ENCODE measurements at regions not wholly inside any gene's neighbourhood (a gene's known extent, or its start where the extent isn't known, plus 50 kb on each side); places are given as distances from the start of the nearest gene placed in this dataset.
"Not testable (repeated sequence)": the region's sequence is repeated elsewhere in the genome, so short reads cannot be mapped to it uniquely, and the experiment has no call there.

- ChIA-PET CTCF (ENCODE audit: partially characterized antibody) (interaction anchor here (1.5 to 3.2 kb wide), 4 partner anchors 8 to 149 kb away, joined by 5 to 38 read pairs (median 10); no protein-coding TSS in a partner anchor), POLR2A (ENCODE audit: partially characterized antibody) (interaction anchor here (1.2 to 1.6 kb wide), 3 partner anchors 9 to 11 kb away, joined by 3 to 8 read pairs (median 4); no protein-coding TSS in a partner anchor)
- not testable (repeated sequence) for FAIRE-seq; H2BK15ac ChIP-seq (ENCODE audit: low read length); H3K23me2 ChIP-seq (ENCODE audit: low read depth, low read length); H3K27ac ChIP-seq (ENCODE audit: low read depth, low read length); H3K4ac ChIP-seq (replicated peaks; ENCODE audit: insufficient read length, low read depth, low read length); H3K27me3 ChIP-seq (replicated peaks in 1 of 4; ENCODE audit: control insufficient read depth in 3 of 4, extremely low read depth in 1 of 4, insufficient read depth in 3 of 4, low read length in 3 of 4); H4K5ac ChIP-seq (ENCODE audit: insufficient read length, low read depth, low read length); H4K8ac ChIP-seq (ENCODE audit: extremely low read depth, insufficient read depth, low read length); H3K14ac ChIP-seq (ENCODE audit: insufficient read length); H2BK120ac ChIP-seq (replicated peaks; ENCODE audit: low read depth, low read length); H3K23ac ChIP-seq (ENCODE audit: insufficient read length); H2BK20ac ChIP-seq (ENCODE audit: low read length); H4K91ac ChIP-seq (replicated peaks; ENCODE audit: insufficient read length, low read length); H4K20me1 ChIP-seq (replicated peaks in 1 of 2; ENCODE audit: control insufficient read depth in 1 of 2, insufficient read depth in 2 of 2, low read length in 2 of 2); H3K56ac ChIP-seq (replicated peaks; ENCODE audit: insufficient read length, low read depth, low read length); H3K9me3 ChIP-seq (ENCODE audit: insufficient read depth in 2 of 2, low read depth in 1 of 2, low read length in 1 of 2); H3K79me1 ChIP-seq (ENCODE audit: low read depth, low read length); H3K18ac ChIP-seq (ENCODE audit: extremely low read depth, low read length); H2BK12ac ChIP-seq (ENCODE audit: low read depth, low read length); H3K4me1 ChIP-seq (replicated peaks in 1 of 4; ENCODE audit: control insufficient read depth in 3 of 4, insufficient read depth in 4 of 4, low read length in 3 of 4); DNase-seq (ENCODE audit: low read depth in 1 of 2, low spot score in 2 of 2); H2AK5ac ChIP-seq (ENCODE audit: low read depth, low read length); H2BK5ac ChIP-seq (ENCODE audit: low read depth, low read length); H3K79me2 ChIP-seq (ENCODE audit: control insufficient read depth in 1 of 2, insufficient read depth in 2 of 2, low read length in 2 of 2); H3K36me3 ChIP-seq (ENCODE audit: control insufficient read depth in 2 of 4, insufficient read depth in 4 of 4, low read length in 3 of 4)
- Histone ChIP-seq H3K9ac (replicated peaks in 1 of 4; ENCODE audit: extremely low read depth in 1 of 4, low read depth in 3 of 4, low read length in 3 of 4) (peak overlapping the region in 1 of 4 experiments; percentile 54; a peak in 2 of 7 replicates), H3K4me3 (ENCODE audit: extremely low read depth in 1 of 4, insufficient read depth in 2 of 4, low read depth in 3 of 4, low read length in 4 of 4) (peak overlapping the region; percentile 58 to 81 (median 74)), H3K4me2 (ENCODE audit: insufficient read depth in 1 of 2, low read depth in 2 of 2, low read length in 2 of 2) (peak overlapping the region; percentile 75 to 88), H2AFZ (ENCODE audit: low read length) (peak overlapping the region; percentile 81; the same call in 1 of the 2 replicates)
- WGBS, 2 experiments (ENCODE audit: extremely low coverage in 1 of 2, insufficient coverage in 1 of 2, insufficient read length in 1 of 2, insufficient replicate concordance in 2 of 2, low coverage in 1 of 2, low lambda C conversion rate in 2 of 2, missing lambda C conversion rate in 1 of 2): 5% methylated on average over 9 of the region's 9 CpGs; no CpG with 5 or more reads in 1 of the 2 experiments
Measured at GRCh38 chr2:131682945-131683330, 155.2 kb downstream of the CCDC74A start.

GRCh38 chr2:131684631-131685316 is 157.1 kb downstream of the CCDC74A start:
- H3K14ac ChIP-seq (ENCODE audit: insufficient read length); DNase-seq (ENCODE audit: low read depth in 1 of 2, low spot score in 2 of 2); H2BK15ac ChIP-seq (ENCODE audit: low read length); H2BK12ac ChIP-seq (ENCODE audit: low read depth, low read length); H3K9me3 ChIP-seq (ENCODE audit: insufficient read depth in 2 of 2, low read depth in 1 of 2, low read length in 1 of 2); H4K20me1 ChIP-seq (replicated peaks in 1 of 2; ENCODE audit: control insufficient read depth in 1 of 2, insufficient read depth in 2 of 2, low read length in 2 of 2); H3K4me2 ChIP-seq (ENCODE audit: insufficient read depth in 1 of 2, low read depth in 2 of 2, low read length in 2 of 2); H3K27me3 ChIP-seq (replicated peaks in 1 of 4; ENCODE audit: control insufficient read depth in 3 of 4, extremely low read depth in 1 of 4, insufficient read depth in 3 of 4, low read length in 3 of 4); H3K9ac ChIP-seq (replicated peaks in 1 of 4; ENCODE audit: extremely low read depth in 1 of 4, low read depth in 3 of 4, low read length in 3 of 4); H2AK5ac ChIP-seq (ENCODE audit: low read depth, low read length); H2BK20ac ChIP-seq (ENCODE audit: low read length); H3K27ac ChIP-seq (ENCODE audit: low read depth, low read length); H3K36me3 ChIP-seq (ENCODE audit: control insufficient read depth in 2 of 4, insufficient read depth in 4 of 4, low read length in 3 of 4); H3K23me2 ChIP-seq (ENCODE audit: low read depth, low read length); H3K4ac ChIP-seq (replicated peaks; ENCODE audit: insufficient read length, low read depth, low read length); H3K4me3 ChIP-seq (ENCODE audit: extremely low read depth in 1 of 4, insufficient read depth in 2 of 4, low read depth in 3 of 4, low read length in 4 of 4); H3K18ac ChIP-seq (ENCODE audit: extremely low read depth, low read length); H4K8ac ChIP-seq (ENCODE audit: extremely low read depth, insufficient read depth, low read length); H3K4me1 ChIP-seq (replicated peaks in 1 of 4; ENCODE audit: control insufficient read depth in 3 of 4, insufficient read depth in 4 of 4, low read length in 3 of 4); H2BK5ac ChIP-seq (ENCODE audit: low read depth, low read length); H2AFZ ChIP-seq (ENCODE audit: low read length); H3K79me1 ChIP-seq (ENCODE audit: low read depth, low read length); POLR2A ChIA-PET (ENCODE audit: partially characterized antibody); H3K79me2 ChIP-seq (ENCODE audit: control insufficient read depth in 1 of 2, insufficient read depth in 2 of 2, low read length in 2 of 2); H2BK120ac ChIP-seq (replicated peaks; ENCODE audit: low read depth, low read length); H4K5ac ChIP-seq (ENCODE audit: insufficient read length, low read depth, low read length); FAIRE-seq; H4K91ac ChIP-seq (replicated peaks; ENCODE audit: insufficient read length, low read length); H3K56ac ChIP-seq (replicated peaks; ENCODE audit: insufficient read length, low read depth, low read length); H3K23ac ChIP-seq (ENCODE audit: insufficient read length): not testable (repeated sequence)
- 93% methylated on average over 4 of the region's 4 CpGs; no CpG with 5 or more reads in 1 of the 2 experiments for WGBS, 2 experiments (ENCODE audit: extremely low coverage in 1 of 2, insufficient coverage in 1 of 2, insufficient read length in 1 of 2, insufficient replicate concordance in 2 of 2, low coverage in 1 of 2, low lambda C conversion rate in 2 of 2, missing lambda C conversion rate in 1 of 2)
- CTCF ChIA-PET (ENCODE audit: partially characterized antibody): interaction anchor here (0.6 to 1.1 kb wide), 2 partner anchors 12 to 175 kb away, joined by 3 read pairs; no protein-coding TSS in a partner anchor
